Aorta (tissue), 5 donors: ENCODE measurements at regions not wholly inside any gene's neighbourhood (a gene's known extent, or its start where the extent isn't known, plus 50 kb on each side); places are given as distances from the start of the nearest gene placed in this dataset.
"Not testable (repeated sequence)": the region's sequence is repeated elsewhere in the genome, so short reads cannot be mapped to it uniquely, and the experiment has no call there.

Experiments used
- ATAC-seq: fragments of 200-7000 bp; cut with Tn5 transposase; one replicate; pipeline ENCODE4 v1.9.1; 2022; ENCODE audit warnings: moderate library complexity; ENCODE audit not compliant: low FRiP score
- DNase-seq, 2 donors: peaks; one replicate each; pipeline ENCODE4 v3.0.0-alpha.2; 2020
- H3K27ac ChIP-seq, 2 donors: one replicate each; pipeline ENCODE4 v1.5.1; 2013; ENCODE audit warnings: low read length in 2 of 2, mild to moderate bottlenecking in 2 of 2, moderate library complexity in 2 of 2, control low read depth in 1 of 2, inconsistent platforms in 1 of 2, low read depth in 1 of 2
- H3K27me3 ChIP-seq, 2 donors: one replicate each; pipeline ENCODE4 v1.6.1; 2013; ENCODE audit warnings: control low read depth in 1 of 2, low read length in 1 of 2, mild to moderate bottlenecking in 1 of 2, moderate library complexity in 1 of 2; ENCODE audit not compliant: insufficient read depth in 2 of 2, control insufficient read depth in 1 of 2
- H3K36me3 ChIP-seq, 2 donors: one replicate each; pipeline ENCODE4 v1.6.1; 2013; ENCODE audit warnings: control low read depth in 1 of 2, low read length in 1 of 2, mild to moderate bottlenecking in 1 of 2; ENCODE audit not compliant: insufficient read depth in 2 of 2, control insufficient read depth in 1 of 2
- H3K4me1 ChIP-seq, 2 donors: one replicate each; pipeline ENCODE4 v1.6.1; 2013; ENCODE audit warnings: low read length in 2 of 2, control low read depth in 1 of 2, mild to moderate bottlenecking in 1 of 2, moderate library complexity in 1 of 2; ENCODE audit not compliant: insufficient read depth in 2 of 2, control insufficient read depth in 1 of 2
- H3K4me3 ChIP-seq, 2 donors: one replicate each; pipeline ENCODE4 v1.5.1; 2013; ENCODE audit warnings: low read length in 2 of 2, control low read depth in 1 of 2, mild to moderate bottlenecking in 1 of 2
- H3K9me3 ChIP-seq: one replicate; pipeline ENCODE4 v1.6.1; 2013; ENCODE audit warnings: mild to moderate bottlenecking, low read length; ENCODE audit not compliant: control insufficient read depth
- WGBS, 2 donors: extraction: QIAGEN DNeasy Blood & Tissue Kit; methylation state at CpG; one replicate each; pipeline ENCODE4 v1.1.7; 2013; 5-methylcytosine and 5-hydroxymethylcytosine counted together
- intact Hi-C, 2 donors: fragments of 100-400 bp; cut with DNase I; formaldehyde crosslinking; loops; one replicate each; pipeline versions ENCODE4 v1.14.2 to v1.15.0; 2022
- donor health status: healthy with polysubstance abuse.
- donor health status: Bipolar disorder and iron deficiency.
- donor health status: DM: no; HTN: no; CAD: no.
- donor health status: DM: no; HTN: no; CAD: no.
- donor health status: DM: yes; HTN: yes; CAD: no.

- no peak for DNase-seq
- 88 to 93% methylated on average over 11 of the region's 11 CpGs for WGBS, 2 donors
- ATAC-seq, result no peak
- H3K4me1 ChIP-seq, result no peaks in the 10 kb centered on the region
- peaks cover 16% of the 10 kb centered on the region for H3K9me3 ChIP-seq
- H3K36me3 ChIP-seq, result no peaks in the 10 kb centered on the region
- intact Hi-C loops, result no loop called here
- no peak overlapping the region for H3K4me3 ChIP-seq
- H3K27me3 ChIP-seq, result no peaks in the 10 kb centered on the region
- H3K27ac ChIP-seq, result no peak overlapping the region
These were observed 1352.5 kb downstream of the UQCRFS1 start for GRCh38 chr19:27860309-27860934.

DNA sequence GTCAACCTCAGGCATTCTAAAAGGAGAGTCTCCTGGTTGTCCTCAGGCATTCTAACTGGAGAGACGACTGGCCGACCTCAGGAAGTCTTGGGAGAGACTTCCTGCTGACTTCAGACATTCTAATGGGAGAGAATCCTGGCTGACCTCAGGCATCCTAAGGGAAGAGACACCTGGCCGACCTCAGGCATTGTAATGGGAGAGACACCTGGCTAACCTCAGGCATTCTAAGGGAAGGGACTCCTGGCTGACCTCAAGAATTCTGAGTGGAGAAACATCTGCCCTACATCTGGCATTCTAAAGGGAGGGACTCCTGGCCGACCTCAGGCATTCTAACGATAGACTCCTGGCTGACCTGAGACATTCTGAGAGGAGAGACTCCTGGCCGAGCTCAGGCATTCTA is 1353.3 kb downstream of the UQCRFS1 start:
- ATAC-seq, result no peak
- H3K27ac ChIP-seq, result no peak overlapping the region
- DNase-seq, result no peak
- H3K27me3 ChIP-seq, result no peaks in the 10 kb centered on the region
- WGBS, 2 donors, result 84 to 86% methylated on average over 6 of the region's 6 CpGs
- no peaks in the 10 kb centered on the region for H3K36me3 ChIP-seq
- intact Hi-C loops, result no loop called here
- H3K9me3 ChIP-seq, result peaks cover 16% of the 10 kb centered on the region
- no peaks in the 10 kb centered on the region for H3K4me1 ChIP-seq
- no peak overlapping the region for H3K4me3 ChIP-seq

GRCh38 chr19:27858981-27859581 is 1353.9 kb downstream of the UQCRFS1 start:
- WGBS, 2 donors, result 81 to 86% methylated on average over 7 of the region's 7 CpGs
- Histone ChIP-seq H3K36me3 (no peaks in the 10 kb centered on the region), H3K9me3 (peaks cover 16% of the 10 kb centered on the region), H3K27me3 (no peaks in the 10 kb centered on the region), H3K4me1 (no peaks in the 10 kb centered on the region), H3K4me3 (no peak overlapping the region), H3K27ac (no peak overlapping the region)
- intact Hi-C loops, result no loop called here
- DNase-seq (no peak), ATAC-seq (no peak)

- intact Hi-C loops, H3K4me3 ChIP-seq: not testable (repeated sequence)
These were observed 1360.0 kb downstream of the UQCRFS1 start for GRCh38 chr19:27852931-27853330.

GRCh38 chr19:27851543-27852060 is 1361.3 kb downstream of the UQCRFS1 start:
- intact Hi-C loops, result no loop called here
- ATAC-seq (no peak), DNase-seq (no peak)
- no peaks in the 10 kb centered on the region for H3K36me3 ChIP-seq
- H3K27ac ChIP-seq, result no peak overlapping the region
- H3K4me1 ChIP-seq, result no peaks in the 10 kb centered on the region
- peaks cover 8% of the 10 kb centered on the region for H3K9me3 ChIP-seq
- H3K27me3 ChIP-seq, result no peaks in the 10 kb centered on the region
- H3K4me3 ChIP-seq, result no peak overlapping the region
- 90 to 91% methylated on average over 14 of the region's 14 CpGs for WGBS, 2 donors

More at GRCh38 chr19:27852931-27853330, 1360.0 kb downstream of the UQCRFS1 start:
- ATAC-seq, H3K4me1 ChIP-seq, H3K27me3 ChIP-seq, H3K9me3 ChIP-seq, H3K27ac ChIP-seq, DNase-seq, H3K36me3 ChIP-seq: not testable (repeated sequence)
- 77 to 90% methylated on average over 7 of the region's 7 CpGs for WGBS, 2 donors

DNA sequence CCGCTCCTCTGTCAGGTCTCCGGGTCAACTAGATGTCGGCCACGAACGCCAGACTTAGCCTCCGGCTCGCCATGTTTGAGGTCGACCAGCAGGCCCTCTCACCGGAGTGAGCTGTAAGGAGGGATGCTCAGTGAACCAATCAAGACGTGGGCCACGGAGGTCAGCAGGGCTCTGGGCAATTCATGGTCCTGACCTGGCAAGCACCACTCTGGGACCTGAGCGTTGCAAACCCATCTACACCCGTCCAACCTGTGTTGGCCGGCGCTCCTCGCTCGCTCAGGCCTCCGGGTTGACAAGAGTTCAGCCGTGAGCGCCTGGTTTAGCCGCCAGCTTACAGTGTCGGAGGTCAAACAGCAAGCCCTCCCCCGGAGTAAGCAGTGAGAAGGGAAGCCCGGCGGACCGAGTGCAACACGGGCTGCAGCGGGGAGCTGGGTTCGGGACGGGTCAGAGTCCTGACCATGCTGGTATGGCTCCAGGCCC is 1361.9 kb downstream of the UQCRFS1 start:
- H3K9me3 ChIP-seq, result peaks cover 10% of the 10 kb centered on the region
- intact Hi-C loops, result no loop called here
- no peaks in the 10 kb centered on the region for H3K27me3 ChIP-seq
- H3K27ac ChIP-seq, result no peak overlapping the region
- H3K4me1 ChIP-seq, result no peaks in the 10 kb centered on the region
- no peak overlapping the region for H3K4me3 ChIP-seq
- no peaks in the 10 kb centered on the region for H3K36me3 ChIP-seq
- WGBS, 2 donors, result 95 to 96% methylated on average over 30 of the region's 30 CpGs
- no peak for DNase-seq
- no peak for ATAC-seq

- intact Hi-C loops, result no loop called here
These were observed 1366.0 kb downstream of the UQCRFS1 start for GRCh38 chr19:27846944-27847343.

DNA sequence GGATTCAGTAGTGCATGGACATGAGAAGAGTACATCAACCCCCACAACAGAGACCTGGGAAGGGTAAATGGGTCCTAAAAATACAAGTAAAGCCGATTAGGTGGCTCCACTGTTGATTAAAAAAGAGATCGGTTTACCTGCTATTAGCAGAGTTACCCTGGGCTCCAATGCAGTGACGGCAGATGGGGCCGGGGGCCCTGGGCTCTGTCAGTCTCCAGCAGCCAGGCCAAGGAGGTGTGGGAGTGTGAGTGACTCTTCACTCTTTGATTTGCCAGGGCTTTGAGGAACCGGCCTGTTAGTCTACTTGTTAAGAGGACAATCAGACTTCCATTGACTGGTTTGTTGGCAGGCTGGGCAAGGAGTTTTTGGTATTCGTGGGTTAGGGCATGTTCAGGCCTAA is 1368.7 kb downstream of the UQCRFS1 start:
- H3K4me1 ChIP-seq, result no peaks in the 10 kb centered on the region
- no peaks in the 10 kb centered on the region for H3K27me3 ChIP-seq
- WGBS, 2 donors, result 81 to 87% methylated on average over 6 of the region's 6 CpGs
- H3K36me3 ChIP-seq, result no peaks in the 10 kb centered on the region
- intact Hi-C loops, result no loop called here
- no peak overlapping the region for H3K4me3 ChIP-seq
- H3K27ac ChIP-seq, result no peak overlapping the region
- DNase-seq (no peak), ATAC-seq (no peak)
- H3K9me3 ChIP-seq, result peaks cover 7% of the 10 kb centered on the region

More at GRCh38 chr19:27846944-27847343, 1366.0 kb downstream of the UQCRFS1 start:
- no peak for ATAC-seq
- Histone ChIP-seq H3K36me3 (no peaks in the 10 kb centered on the region), H3K27ac (no peak overlapping the region), H3K4me3 (no peak overlapping the region), H3K9me3 (peaks cover 9% of the 10 kb centered on the region), H3K27me3 (no peaks in the 10 kb centered on the region), H3K4me1 (no peaks in the 10 kb centered on the region)
- no peak for DNase-seq
- WGBS, 2 donors, result 68 to 71% methylated on average over 5 of the region's 5 CpGs

DNA sequence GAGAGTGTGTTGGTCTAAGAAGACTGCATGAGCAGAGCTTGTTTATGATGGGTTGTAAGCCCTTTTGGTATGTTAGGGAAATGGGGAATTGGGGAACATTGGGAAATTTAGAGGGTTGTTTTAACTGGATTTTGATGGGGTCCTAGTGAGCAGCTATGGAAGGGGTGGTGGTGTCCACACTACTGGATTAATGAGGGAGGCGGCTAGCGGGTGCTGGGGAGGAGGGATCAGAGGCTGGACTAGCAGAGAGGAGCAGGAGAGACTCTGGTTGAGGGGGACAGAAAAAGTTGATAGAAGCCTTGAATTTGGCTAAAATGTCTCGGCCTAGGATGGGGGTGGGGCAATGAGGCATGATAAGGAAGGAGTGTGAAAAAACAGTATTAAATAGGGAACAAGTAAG is 1369.1 kb downstream of the UQCRFS1 start:
- intact Hi-C loops, result no loop called here
- peaks cover 7% of the 10 kb centered on the region for H3K9me3 ChIP-seq
- ATAC-seq (no peak), DNase-seq (no peak)
- H3K36me3 ChIP-seq, result no peaks in the 10 kb centered on the region
- no peaks in the 10 kb centered on the region for H3K4me1 ChIP-seq
- H3K4me3 ChIP-seq, result no peak overlapping the region
- 91 to 92% methylated on average over 3 of the region's 3 CpGs for WGBS, 2 donors
- H3K27ac ChIP-seq, result no peak overlapping the region
- H3K27me3 ChIP-seq, result no peaks in the 10 kb centered on the region
